ENCODE measurements at regions not wholly inside any gene's neighbourhood (a gene's known extent, or its start where the extent isn't known, plus 50 kb on each side); places are given as distances from the start of the nearest gene placed in this dataset.

DNA sequence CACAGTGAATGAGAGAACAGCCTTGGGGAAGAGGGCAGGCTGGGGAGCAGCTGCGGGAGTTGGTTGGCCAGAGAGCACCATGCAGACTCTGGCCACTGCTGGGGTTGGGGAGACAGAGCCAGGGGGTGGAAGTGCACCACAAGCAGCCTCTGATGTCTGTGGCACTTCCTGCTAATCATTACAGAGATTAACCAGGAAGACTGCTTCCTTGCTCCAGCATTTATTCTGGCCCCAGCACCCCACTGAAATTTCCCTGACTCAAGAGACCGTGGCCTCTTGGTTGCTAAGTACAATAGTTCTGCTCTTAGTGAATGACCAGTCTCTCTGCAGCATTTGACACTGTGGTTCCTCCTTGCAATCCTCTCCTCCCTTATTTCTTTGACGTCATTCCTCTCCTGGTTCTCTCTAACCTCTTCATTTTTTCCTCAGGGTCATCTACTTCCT lies 266.2 kb upstream of the ROPN1 start:
- TF ChIP-seq CTCF (conservative IDR thresholded peaks at IDR 0.05; ENCODE audit: low read depth, low read length), result no peak
- DNase-seq (ENCODE audit: low read depth), result peak; percentile 95
- H3K4me3 ChIP-seq (ENCODE audit: low read depth, low read length), result no peak overlapping the region

DNA sequence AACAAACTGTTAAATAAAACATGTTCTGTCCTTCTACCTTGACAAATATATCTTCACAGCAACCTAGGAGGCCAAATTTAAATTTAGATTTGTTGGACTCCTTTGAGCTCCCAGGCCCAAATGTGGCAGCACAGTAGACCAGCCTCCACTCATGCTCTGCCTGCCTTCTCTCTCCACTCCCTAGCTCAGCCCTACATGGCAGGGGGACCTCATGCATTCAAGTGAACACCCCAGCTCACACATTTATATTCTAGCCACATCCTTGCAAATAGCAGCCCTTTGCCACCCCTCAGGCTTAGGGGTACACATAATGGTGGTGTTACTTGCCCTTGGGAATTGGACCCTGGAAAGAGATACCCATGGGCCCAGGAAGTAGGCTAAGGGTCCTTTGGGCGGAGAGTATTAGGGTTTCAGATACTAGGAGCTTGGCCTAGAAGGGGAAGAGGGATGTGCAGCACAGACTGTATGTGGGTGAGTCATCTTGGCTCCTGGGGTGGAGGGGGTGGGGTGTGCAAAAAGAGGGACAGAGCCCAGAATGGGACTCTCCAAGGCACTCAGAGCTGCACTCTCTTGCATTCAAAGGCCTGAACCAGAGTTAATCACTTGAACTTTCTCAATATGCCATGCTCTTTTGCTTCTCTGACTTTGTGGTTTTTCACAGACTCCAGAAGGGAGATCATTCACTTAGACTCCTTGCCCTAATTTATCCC lies 268.4 kb upstream of the ROPN1 start:
- H3K4me3 ChIP-seq (ENCODE audit: low read depth, low read length), result no peak overlapping the region
- TF ChIP-seq CTCF (conservative IDR thresholded peaks at IDR 0.05; ENCODE audit: low read depth, low read length), result no peak
- DNase-seq (ENCODE audit: low read depth), result peak; percentile 51

- DNase-seq (ENCODE audit: low read depth), result no peak
- TF ChIP-seq CTCF (conservative IDR thresholded peaks at IDR 0.05; ENCODE audit: low read depth, low read length), result no peak
- H3K4me3 ChIP-seq (ENCODE audit: low read depth, low read length), result no peak overlapping the region
Measured at GRCh38 chr3:124261306-124261705, 269.4 kb upstream of the ROPN1 start.

GRCh38 chr3:124263168-124263567 lies 271.2 kb upstream of the ROPN1 start:
- no peak for TF ChIP-seq CTCF (conservative IDR thresholded peaks at IDR 0.05; ENCODE audit: low read depth, low read length)
- no peak overlapping the region for H3K4me3 ChIP-seq (ENCODE audit: low read depth, low read length)
- DNase-seq (ENCODE audit: low read depth), result peak; percentile 90

DNA sequence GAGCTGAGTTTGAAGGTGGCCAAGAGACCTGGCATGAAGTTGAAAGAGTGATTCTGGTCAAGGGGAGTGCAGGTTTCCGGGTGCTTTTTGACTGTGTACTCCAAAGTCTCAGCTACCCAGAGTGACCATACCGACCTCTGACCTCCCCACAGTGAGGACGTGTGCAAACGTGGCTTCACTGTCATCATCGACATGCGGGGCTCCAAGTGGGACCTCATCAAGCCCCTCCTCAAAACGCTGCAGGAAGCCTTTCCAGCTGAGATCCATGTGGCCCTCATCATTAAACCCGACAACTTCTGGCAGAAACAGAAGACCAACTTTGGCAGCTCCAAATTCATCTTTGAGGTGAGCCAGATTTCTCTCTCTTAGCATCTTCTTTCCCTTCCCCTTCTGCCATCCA lies 272.4 kb upstream of the ROPN1 start:
- TF ChIP-seq CTCF (conservative IDR thresholded peaks at IDR 0.05; ENCODE audit: low read depth, low read length), result no peak
- no peak overlapping the region for H3K4me3 ChIP-seq (ENCODE audit: low read depth, low read length)
- DNase-seq (ENCODE audit: low read depth), result no peak

DNA sequence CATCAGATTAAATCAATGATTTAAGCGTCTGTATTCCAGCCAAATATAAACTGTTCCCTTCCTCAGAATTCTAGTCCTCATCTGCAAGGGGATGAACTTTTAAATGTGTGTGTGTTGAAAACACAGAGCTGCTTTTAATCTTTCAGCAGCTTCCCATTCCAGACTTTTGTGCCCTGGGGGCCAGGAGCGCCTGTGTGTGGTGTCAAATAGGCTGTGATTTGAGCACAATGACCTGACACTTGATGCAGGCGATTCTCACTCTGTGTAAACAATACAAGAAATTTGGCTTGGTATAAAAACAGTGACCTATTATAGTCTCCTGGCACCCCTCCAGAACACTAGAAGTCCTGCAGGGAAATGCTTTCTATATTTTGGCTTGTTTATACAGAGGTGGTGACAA lies 274.6 kb upstream of the ROPN1 start:
- TF ChIP-seq CTCF (conservative IDR thresholded peaks at IDR 0.05; ENCODE audit: low read depth, low read length), result no peak
- H3K4me3 ChIP-seq (ENCODE audit: low read depth, low read length), result no peak overlapping the region
- no peak for DNase-seq (ENCODE audit: low read depth)

DNA sequence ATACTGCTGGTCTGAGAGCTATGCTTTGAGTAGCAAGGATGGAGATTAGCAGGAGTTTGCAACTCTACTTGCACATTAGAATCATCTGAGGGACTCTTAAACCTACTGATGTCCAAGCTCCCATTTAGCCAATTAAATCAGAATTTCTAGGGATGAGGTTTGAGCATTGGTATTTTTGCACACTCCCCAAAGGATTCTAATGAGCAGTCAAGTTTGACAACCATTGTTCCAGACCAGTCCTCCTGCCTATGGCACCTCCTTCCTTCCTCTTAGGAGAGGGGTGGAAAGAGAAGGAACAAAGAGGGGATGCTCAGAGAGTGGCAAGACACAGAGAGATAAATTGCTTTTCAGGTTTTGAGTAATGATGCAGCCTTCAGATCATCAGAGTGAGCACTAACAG lies 275.5 kb upstream of the ROPN1 start:
- no peak for TF ChIP-seq CTCF (conservative IDR thresholded peaks at IDR 0.05; ENCODE audit: low read depth, low read length)
- DNase-seq (ENCODE audit: low read depth), result no peak
- H3K4me3 ChIP-seq (ENCODE audit: low read depth, low read length), result no peak overlapping the region

Measured in epithelial cell of proximal tubule (primary cell).